IMR-90 (cell line): ENCODE measurements at regions not wholly inside any gene's neighbourhood (a gene's known extent, or its start where the extent isn't known, plus 50 kb on each side); places are given as distances from the start of the nearest gene placed in this dataset.

Experiments used
- MAFK ChIP-seq: IDR thresholded peaks from 2 replicates; pipeline ENCODE4 v1.6.1; 2012; ENCODE audit warnings: low read depth, low read length, improper control_type of control experiment
- POLR2A ChIP-seq: IDR thresholded peaks from 2 replicates; pipeline ENCODE4 v1.6.1; 2012; ENCODE audit warnings: mild to moderate bottlenecking, low read depth, low read length
- RCOR1 ChIP-seq: IDR thresholded peaks from 2 replicates; pipeline ENCODE4 v1.6.1; 2012; ENCODE audit warnings: mild to moderate bottlenecking, low read length, improper control_type of control experiment; ENCODE audit not compliant: insufficient replicate concordance

DNA sequence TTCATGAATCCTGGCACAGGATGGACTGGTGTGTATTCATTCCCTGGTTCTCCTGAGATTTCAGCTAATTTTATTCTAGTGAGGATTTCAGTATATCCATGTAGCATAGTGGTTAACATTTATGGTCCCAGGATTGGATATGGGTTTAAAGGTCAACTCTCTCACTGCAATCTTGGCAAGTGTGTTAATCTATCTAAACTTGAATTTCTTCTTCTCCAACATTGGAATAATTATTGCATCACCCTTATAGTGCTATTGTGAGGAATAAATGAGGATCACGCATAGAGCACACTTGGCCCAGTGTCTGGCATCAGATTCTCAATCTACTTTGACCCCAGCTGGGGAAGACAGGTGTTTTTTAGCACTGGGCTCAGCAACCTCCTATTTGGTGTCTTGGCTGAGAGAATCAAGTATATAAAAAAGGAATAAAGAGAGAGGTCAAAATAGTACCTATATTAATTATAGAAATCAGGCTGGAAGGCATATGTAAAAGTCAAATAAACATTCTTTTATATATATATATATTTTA lies 531.2 kb upstream of the ATP2B1 start:
- TF ChIP-seq MAFK = no peak
- no peak for TF ChIP-seq POLR2A
- no peak for TF ChIP-seq RCOR1
